GM19023 (cell line): ENCODE measurements at regions not wholly inside any gene's neighbourhood (a gene's known extent, or its start where the extent isn't known, plus 50 kb on each side); places are given as distances from the start of the nearest gene placed in this dataset.
"Not testable (repeated sequence)": the region's sequence is repeated elsewhere in the genome, so short reads cannot be mapped to it uniquely, and the experiment has no call there.

Experiments used
- ATAC-seq: cut with Tn5 transposase; IDR thresholded peaks from one replicate; pipeline ENCODE4 v1.9.1; 2021; ENCODE audit warnings: mild to moderate bottlenecking, moderate library complexity; ENCODE audit not compliant: unreplicated experiment

GRCh38 chr10:25707976-25708671 is 225.9 kb upstream of the MYO3A start:
- ATAC-seq, result no peak

GRCh38 chr10:25713894-25714240 is 220.2 kb upstream of the MYO3A start:
- no peak for ATAC-seq

GRCh38 chr10:25724241-25724640 is 209.8 kb upstream of the MYO3A start:
- ATAC-seq, result no peak

GRCh38 chr10:25725917-25726716 is 207.9 kb upstream of the MYO3A start:
- no peak for ATAC-seq

GRCh38 chr10:25738776-25739175 is 195.3 kb upstream of the MYO3A start:
- ATAC-seq, result no peak

- ATAC-seq, result no peak
These were observed 190.2 kb upstream of the MYO3A start for GRCh38 chr10:25743832-25744231.

GRCh38 chr10:25744574-25744973 is 189.5 kb upstream of the MYO3A start:
- ATAC-seq, result no peak

GRCh38 chr10:25745976-25746375 is 188.1 kb upstream of the MYO3A start:
- ATAC-seq, result no peak

GRCh38 chr10:25747084-25747483 is 186.9 kb upstream of the MYO3A start:
- ATAC-seq, result no peak

- ATAC-seq, result no peak
These were observed 185.5 kb upstream of the MYO3A start for GRCh38 chr10:25748509-25748908.

GRCh38 chr10:25753776-25754175 is 180.3 kb upstream of the MYO3A start:
- ATAC-seq, result no peak

- ATAC-seq, result not testable (repeated sequence)
These were observed 178.2 kb upstream of the MYO3A start for GRCh38 chr10:25755874-25756273.

- no peak for ATAC-seq
These were observed 177.2 kb upstream of the MYO3A start for GRCh38 chr10:25756784-25757183.

GRCh38 chr10:25758041-25758457 is 176.0 kb upstream of the MYO3A start:
- no peak for ATAC-seq

- no peak for ATAC-seq
These were observed 175.5 kb upstream of the MYO3A start for GRCh38 chr10:25758511-25758910.

GRCh38 chr10:25761937-25762336 is 172.1 kb upstream of the MYO3A start:
- ATAC-seq, result no peak

- no peak for ATAC-seq
These were observed 167.8 kb upstream of the MYO3A start for GRCh38 chr10:25766213-25766612.

- no peak for ATAC-seq
These were observed 167.3 kb upstream of the MYO3A start for GRCh38 chr10:25766687-25767221.

GRCh38 chr10:25768167-25768566 is 165.9 kb upstream of the MYO3A start:
- ATAC-seq, result no peak

- no peak for ATAC-seq
These were observed 155.4 kb upstream of the MYO3A start for GRCh38 chr10:25778646-25779045.

- ATAC-seq, result no peak
These were observed 147.9 kb upstream of the MYO3A start for GRCh38 chr10:25786161-25786560.

- ATAC-seq, result no peak
These were observed 147.1 kb upstream of the MYO3A start for GRCh38 chr10:25786899-25787298.
